ENCODE measurements at regions not wholly inside any gene's neighbourhood (a gene's known extent, or its start where the extent isn't known, plus 50 kb on each side); places are given as distances from the start of the nearest gene placed in this dataset.

DNA sequence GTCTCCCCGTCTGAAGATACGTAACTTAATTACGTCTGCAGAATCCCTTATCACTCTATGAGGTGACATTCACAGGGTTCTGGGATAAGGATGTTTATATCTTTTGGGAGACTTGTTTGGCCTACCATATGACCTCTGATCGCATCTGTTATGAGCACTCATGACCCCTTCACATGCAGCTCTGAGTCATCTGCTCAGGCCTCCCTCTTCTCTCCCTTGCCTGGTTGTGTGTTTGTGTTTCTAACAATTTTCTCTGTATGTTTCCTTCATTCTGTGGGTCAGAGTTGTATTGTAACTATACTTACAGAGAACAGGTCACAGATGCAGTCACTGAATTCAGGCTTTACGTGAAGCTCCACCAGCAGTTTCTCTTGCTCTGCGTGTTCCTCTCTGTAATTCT is 330.6 kb downstream of the TENT4A start:
- Histone ChIP-seq H3K18ac (ENCODE audit: low read depth, low read length) (no peak overlapping the region), H3K79me1 (ENCODE audit: low read depth in 1 of 2, low read length in 2 of 2) (no peaks in the 10 kb centered on the region), H3K23ac (ENCODE audit: low read depth, low read length) (no peak overlapping the region), H4K91ac (ENCODE audit: insufficient read depth, low read depth, low read length) (no peak overlapping the region), H3K27ac (ENCODE audit: insufficient read depth, low read length) (no peak overlapping the region), H2BK120ac (ENCODE audit: low read depth, low read length) (no peak overlapping the region), H2AK9ac (replicated peaks; ENCODE audit: low read depth, low read length, poor library complexity) (no peak overlapping the region), H2AK5ac (ENCODE audit: low read depth, low read length) (no peak overlapping the region), H3K14ac (replicated peaks; ENCODE audit: low read depth, low read length) (no peak overlapping the region), H2BK20ac (ENCODE audit: low read depth, low read length) (no peak overlapping the region), H2BK15ac (ENCODE audit: low read depth, low read length) (no peak overlapping the region), H2BK5ac (ENCODE audit: low read depth, low read length, poor library complexity, severe bottlenecking) (no peak overlapping the region), H3K27me3 (ENCODE audit: control insufficient read depth, insufficient read depth, low read length) (no peaks in the 10 kb centered on the region), H4K20me1 (ENCODE audit: insufficient read depth, low read length) (no peaks in the 10 kb centered on the region), H3K36me3 (ENCODE audit: control insufficient read depth, insufficient read depth, low read length) (no peaks in the 10 kb centered on the region), H4K8ac (ENCODE audit: low read depth in 2 of 2, low read length in 2 of 2) (no peak overlapping the region), H3K4me1 (ENCODE audit: control insufficient read depth, insufficient read depth, low read length) (no peaks in the 10 kb centered on the region), H3K4ac (ENCODE audit: low read depth, low read length) (no peak overlapping the region), H4K5ac (ENCODE audit: low read depth, low read length) (no peak overlapping the region), H2AFZ (replicated peaks; ENCODE audit: low read length, poor library complexity) (no peak overlapping the region), H3K56ac (ENCODE audit: extremely low read depth, insufficient read depth, low read length) (no peak overlapping the region), H3K4me2 (ENCODE audit: low read depth, low read length) (no peak overlapping the region), H3K9me3 (ENCODE audit: control insufficient read depth, insufficient read depth, low read length) (peaks cover 20% of the 10 kb centered on the region), H3K9ac (ENCODE audit: low read depth, low read length) (no peak overlapping the region), H3K9me1 (ENCODE audit: insufficient read depth, low read length) (no peaks in the 10 kb centered on the region), H3K4me3 (ENCODE audit: insufficient read depth, low read depth, low read length) (no peak overlapping the region)
- dilution Hi-C loops (cut with HindIII; ENCODE audit: low sequenced_read_pairs, unreplicated experiment), result no loop called here
- DNase-seq, result no peak
- in situ Hi-C loops (cut with MboI; ENCODE audit: low sequenced_read_pairs), result no loop called here
- TF ChIP-seq FOS (IDR thresholded peaks at IDR 0.05; ENCODE audit: low read depth, low read length) (no peak), RAD21 (IDR thresholded peaks at IDR 0.05; ENCODE audit: low read length) (no peak)
- TF ChIP-seq, protein P1, sequence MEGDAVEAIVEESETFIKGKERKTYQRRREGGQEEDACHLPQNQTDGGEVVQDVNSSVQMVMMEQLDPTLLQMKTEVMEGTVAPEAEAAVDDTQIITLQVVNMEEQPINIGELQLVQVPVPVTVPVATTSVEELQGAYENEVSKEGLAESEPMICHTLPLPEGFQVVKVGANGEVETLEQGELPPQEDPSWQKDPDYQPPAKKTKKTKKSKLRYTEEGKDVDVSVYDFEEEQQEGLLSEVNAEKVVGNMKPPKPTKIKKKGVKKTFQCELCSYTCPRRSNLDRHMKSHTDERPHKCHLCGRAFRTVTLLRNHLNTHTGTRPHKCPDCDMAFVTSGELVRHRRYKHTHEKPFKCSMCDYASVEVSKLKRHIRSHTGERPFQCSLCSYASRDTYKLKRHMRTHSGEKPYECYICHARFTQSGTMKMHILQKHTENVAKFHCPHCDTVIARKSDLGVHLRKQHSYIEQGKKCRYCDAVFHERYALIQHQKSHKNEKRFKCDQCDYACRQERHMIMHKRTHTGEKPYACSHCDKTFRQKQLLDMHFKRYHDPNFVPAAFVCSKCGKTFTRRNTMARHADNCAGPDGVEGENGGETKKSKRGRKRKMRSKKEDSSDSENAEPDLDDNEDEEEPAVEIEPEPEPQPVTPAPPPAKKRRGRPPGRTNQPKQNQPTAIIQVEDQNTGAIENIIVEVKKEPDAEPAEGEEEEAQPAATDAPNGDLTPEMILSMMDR (conservative IDR thresholded peaks at IDR 0.05; ENCODE audit: low read depth, low read length), result no peak
- ChIA-PET POLR2A (ENCODE audit: unreplicated experiment) (no interaction called here), CTCF (no interaction called here)
- BruUV-seq (replicated peaks), result no TSS peak
- no peak for ATAC-seq (ENCODE audit: low read depth)
- 29% methylated on average over 1 of the region's 6 CpGs; no CpG with 5 or more reads in 1 of the 2 experiments for WGBS, 2 experiments (ENCODE audit: extremely low coverage in 2 of 2, insufficient read length in 1 of 2)
- intact Hi-C loops (cut with micrococcal nuclease), result no loop called here

All from IMR-90 (cell line).